H9 (cell line): ENCODE measurements at regions not wholly inside any gene's neighbourhood (a gene's known extent, or its start where the extent isn't known, plus 50 kb on each side); places are given as distances from the start of the nearest gene placed in this dataset.

Experiments used
- DNase-seq: peaks from one replicate; pipeline ENCODE4 v3.0.0-alpha.2; 2017
- H2AFZ ChIP-seq: one replicate; pipeline ENCODE4 v1.6.1; 2013; ENCODE audit warnings: mild to moderate bottlenecking, low read length, control low read depth, moderate library complexity
- H2AK5ac ChIP-seq: 2 replicates; pipeline ENCODE4 v1.6.1; 2013; ENCODE audit warnings: low read length, control low read depth, mixed read lengths; ENCODE audit not compliant: insufficient read length
- H2BK120ac ChIP-seq: one replicate; pipeline ENCODE4 v1.6.1; 2013; ENCODE audit warnings: low read depth, mild to moderate bottlenecking, low read length, control low read depth, inconsistent platforms; ENCODE audit not compliant: poor library complexity, severe bottlenecking
- H2BK12ac ChIP-seq: 2 replicates; pipeline ENCODE4 v1.6.1; 2013; ENCODE audit warnings: low read length, control low read depth, mixed read lengths, low read depth; ENCODE audit not compliant: insufficient read length
- H2BK15ac ChIP-seq: 2 replicates; pipeline ENCODE4 v1.6.1; 2013; ENCODE audit warnings: low read depth, low read length, control low read depth
- H2BK20ac ChIP-seq: one replicate; pipeline ENCODE4 v1.6.1; 2013; ENCODE audit warnings: low read depth, mild to moderate bottlenecking, low read length, control low read depth, inconsistent platforms; ENCODE audit not compliant: poor library complexity, severe bottlenecking
- H2BK5ac ChIP-seq: 2 replicates; pipeline ENCODE4 v1.6.1; 2013; ENCODE audit warnings: low read length, control low read depth, mixed read lengths; ENCODE audit not compliant: insufficient read length
- H3K14ac ChIP-seq: 2 replicates; pipeline ENCODE4 v1.6.1; 2013; ENCODE audit warnings: low read length, control low read depth; ENCODE audit not compliant: insufficient read depth
- H3K18ac ChIP-seq: 2 replicates; pipeline ENCODE4 v1.6.1; 2013; ENCODE audit warnings: low read depth, mild to moderate bottlenecking, mixed read lengths, low read length, control low read depth; ENCODE audit not compliant: insufficient read length
- H3K23ac ChIP-seq: 2 replicates; pipeline ENCODE4 v1.6.1; 2013; ENCODE audit warnings: low read length, control low read depth, mixed read lengths, low read depth; ENCODE audit not compliant: insufficient read length
- H3K23me2 ChIP-seq: 2 replicates; pipeline ENCODE4 v1.6.1; 2013; ENCODE audit warnings: low read depth, mild to moderate bottlenecking, mixed read lengths, low read length, control low read depth; ENCODE audit not compliant: insufficient read length, poor library complexity, severe bottlenecking
- H3K27ac ChIP-seq: 2 replicates; pipeline ENCODE4 v1.5.1; 2013; ENCODE audit warnings: low read length, control low read depth, mixed read lengths, low read depth; ENCODE audit not compliant: insufficient read length
- H3K27me3 ChIP-seq: 2 replicates; pipeline ENCODE4 v1.6.1; 2013; ENCODE audit warnings: low read length, control low read depth, inconsistent platforms; ENCODE audit not compliant: insufficient read depth
- H3K4ac ChIP-seq: 2 replicates; pipeline ENCODE4 v1.6.1; 2013; ENCODE audit warnings: low read depth, mild to moderate bottlenecking, control low read depth, inconsistent platforms, low read length, moderate library complexity
- H3K4me1 ChIP-seq: 2 replicates; pipeline ENCODE4 v1.6.1; 2013; ENCODE audit warnings: low read length, control low read depth, inconsistent platforms; ENCODE audit not compliant: insufficient read depth
- H3K4me2 ChIP-seq: 2 replicates; pipeline ENCODE4 v1.6.1; 2013; ENCODE audit warnings: low read length, control low read depth, mixed read lengths; ENCODE audit not compliant: insufficient read length, insufficient read depth
- H3K56ac ChIP-seq: 2 replicates; pipeline ENCODE4 v1.6.1; 2013; ENCODE audit warnings: low read depth, mild to moderate bottlenecking, mixed read lengths, low read length, control low read depth; ENCODE audit not compliant: insufficient read length
- H3K79me1 ChIP-seq: 2 replicates; pipeline ENCODE4 v1.6.1; 2013; ENCODE audit warnings: low read depth, mild to moderate bottlenecking, moderate library complexity, low read length, control low read depth, inconsistent platforms; ENCODE audit not compliant: insufficient read depth, poor library complexity, severe bottlenecking
- H3K79me2 ChIP-seq: 2 replicates; pipeline ENCODE4 v1.6.1; 2013; ENCODE audit warnings: low read length, control low read depth, inconsistent platforms; ENCODE audit not compliant: insufficient read depth
- H3K9ac ChIP-seq: 2 replicates; pipeline ENCODE4 v1.6.1; 2013; ENCODE audit warnings: low read length, control low read depth, mixed read lengths; ENCODE audit not compliant: insufficient read length; ENCODE audit errors: extremely low read depth
- H3K9me3 ChIP-seq: one replicate; pipeline ENCODE4 v1.6.1; 2013; ENCODE audit warnings: low read depth, low read length, inconsistent platforms; ENCODE audit not compliant: control insufficient read depth
- H3T11ph ChIP-seq: one replicate; pipeline ENCODE4 v1.6.1; 2013; ENCODE audit warnings: mild to moderate bottlenecking, low read length, control low read depth, inconsistent platforms
- H4K20me1 ChIP-seq: one replicate; pipeline ENCODE4 v1.6.1; 2013; ENCODE audit not compliant: control insufficient read depth, insufficient read length, insufficient read depth
- H4K5ac ChIP-seq: 2 replicates; pipeline ENCODE4 v1.6.1; 2013; ENCODE audit warnings: low read depth, mild to moderate bottlenecking, mixed read lengths, low read length, control low read depth; ENCODE audit not compliant: insufficient read length
- H4K8ac ChIP-seq: replicated peaks from 2 replicates; pipeline ENCODE4 v1.6.1; 2013; ENCODE audit warnings: low read length, control low read depth, mixed read lengths, low read depth; ENCODE audit not compliant: insufficient read length
- H4K91ac ChIP-seq: 2 replicates; pipeline ENCODE4 v1.6.1; 2013; ENCODE audit warnings: low read depth, mild to moderate bottlenecking, moderate library complexity, mixed read lengths, low read length, control low read depth; ENCODE audit not compliant: insufficient read length
- H3K27ac Mint-ChIP-seq, 3 experiments: 2 replicates in 2 of 3; 3 replicates in 1 of 3; pipeline ENCODE4 v1.8.0; 2020 to 2021; ENCODE audit warnings: mixed read lengths in 3 of 3, mild to moderate bottlenecking in 1 of 3, moderate library complexity in 1 of 3
- H3K27me3 Mint-ChIP-seq: 2 replicates; pipeline ENCODE4 v1.8.0; 2021; ENCODE audit warnings: low read depth, mild to moderate bottlenecking, moderate library complexity, mixed read lengths
- H3K36me3 Mint-ChIP-seq, 3 experiments: 2 replicates in 2 of 3; 3 replicates in 1 of 3; pipeline ENCODE4 v1.8.0; 2020 to 2021; ENCODE audit warnings: low read depth in 3 of 3, mixed read lengths in 3 of 3; ENCODE audit not compliant: insufficient read depth in 1 of 3
- H3K4me1 Mint-ChIP-seq, 2 experiments: 2 replicates each; pipeline ENCODE4 v1.8.0; 2020; ENCODE audit warnings: mixed read lengths in 2 of 2
- H3K4me3 Mint-ChIP-seq, 2 experiments: 2 replicates in 1 of 2; 3 replicates in 1 of 2; pipeline ENCODE4 v1.8.0; 2020 to 2021; ENCODE audit warnings: mild to moderate bottlenecking in 2 of 2, mixed read lengths in 2 of 2, moderate library complexity in 1 of 2
- H3K9me3 Mint-ChIP-seq, 2 experiments: 2 replicates in 1 of 2; 3 replicates in 1 of 2; pipeline ENCODE4 v1.8.0; 2020; ENCODE audit warnings: mild to moderate bottlenecking in 2 of 2, mixed read lengths in 2 of 2, moderate library complexity in 1 of 2
- WGBS: extraction: QIAGEN DNeasy Blood & Tissue Kit; methylation state at CpG from one replicate; pipeline ENCODE4 v1.1.7; 2013; ENCODE audit warnings: missing lambda C conversion rate, low lambda C conversion rate, mixed read lengths; ENCODE audit not compliant: insufficient read length; ENCODE audit errors: extremely low coverage; 5-methylcytosine and 5-hydroxymethylcytosine counted together
- TF ChIP-seq, protein P1 (sequence below): fragments of 200-600 bp; sonication (generic); conservative IDR thresholded peaks from 3 replicates; pipeline ENCODE4 v1.8.0; 2021; ENCODE audit warnings: antibody characterized with exemption, mild to moderate bottlenecking

DNA sequence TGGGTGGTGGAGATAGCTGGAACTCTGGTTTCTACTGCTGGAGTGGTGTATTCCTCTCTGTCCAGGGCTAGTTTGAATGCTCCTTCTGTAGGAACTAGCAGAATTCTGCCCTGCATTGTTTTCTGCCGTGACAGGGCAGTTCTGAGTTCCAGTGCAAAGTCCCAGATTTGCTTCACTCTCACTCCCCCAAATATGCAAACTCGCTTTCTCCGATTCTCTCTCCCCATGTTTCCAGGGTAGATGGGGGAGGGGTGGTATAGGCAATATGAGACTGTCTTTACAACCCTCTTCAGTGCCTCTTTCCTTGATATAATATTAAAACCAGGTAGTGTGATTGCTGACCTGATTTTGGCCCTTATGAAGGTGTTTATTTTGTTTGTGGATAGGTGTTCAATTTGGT lies 693.3 kb upstream of the GRM3 start:
- no peak for DNase-seq
- H3K79me2 ChIP-seq: no peaks in the 10 kb centered on the region
- H4K20me1 ChIP-seq: no peaks in the 10 kb centered on the region
- no peak overlapping the region for H2BK20ac ChIP-seq
- H3K4me3 Mint-ChIP-seq: no peak overlapping the region
- no peak overlapping the region for H2AK5ac ChIP-seq
- H3K23me2 ChIP-seq: no peaks in the 10 kb centered on the region
- no peak overlapping the region for H3K56ac ChIP-seq
- H3K79me1 ChIP-seq: no peaks in the 10 kb centered on the region
- no peak overlapping the region for H3K18ac ChIP-seq
- H2BK12ac ChIP-seq: no peak overlapping the region
- H3K27me3 ChIP-seq: no peaks in the 10 kb centered on the region
- no peak overlapping the region for H2BK5ac ChIP-seq
- H3T11ph ChIP-seq: no peak overlapping the region
- H3K4me2 ChIP-seq: no peak overlapping the region
- H2BK15ac ChIP-seq: no peak overlapping the region
- H3K9me3 ChIP-seq: no peaks in the 10 kb centered on the region
- H2AFZ ChIP-seq: no peak overlapping the region
- no peak overlapping the region for H4K8ac ChIP-seq
- H4K91ac ChIP-seq: no peak overlapping the region
- peaks cover 7 to 8% of the 10 kb centered on the region in 2 experiments for H3K4me1 Mint-ChIP-seq
- H3K4ac ChIP-seq: no peak overlapping the region
- H3K27ac Mint-ChIP-seq: peak overlapping the region in 1 of 3 experiments; percentile 46; a peak in 2 of 7 replicates
- H3K23ac ChIP-seq: no peak overlapping the region
- H3K36me3 Mint-ChIP-seq: peaks cover 4 to 36% (median 7%) of the 10 kb centered on the region in 3 experiments; a peak in 5 of 7 replicates
- H3K27me3 Mint-ChIP-seq: no peaks in the 10 kb centered on the region
- no peak overlapping the region for H4K5ac ChIP-seq
- no CpG with 5 or more reads among the region's 3 CpGs for WGBS
- no peaks in the 10 kb centered on the region; the same call in 1 of the 2 replicates for H3K4me1 ChIP-seq
- H2BK120ac ChIP-seq: no peak overlapping the region
- H3K27ac ChIP-seq: no peak overlapping the region
- H3K9me3 Mint-ChIP-seq: peaks cover 11 to 20% of the 10 kb centered on the region in 2 experiments
- H3K14ac ChIP-seq: no peak overlapping the region
- TF ChIP-seq, protein P1, sequence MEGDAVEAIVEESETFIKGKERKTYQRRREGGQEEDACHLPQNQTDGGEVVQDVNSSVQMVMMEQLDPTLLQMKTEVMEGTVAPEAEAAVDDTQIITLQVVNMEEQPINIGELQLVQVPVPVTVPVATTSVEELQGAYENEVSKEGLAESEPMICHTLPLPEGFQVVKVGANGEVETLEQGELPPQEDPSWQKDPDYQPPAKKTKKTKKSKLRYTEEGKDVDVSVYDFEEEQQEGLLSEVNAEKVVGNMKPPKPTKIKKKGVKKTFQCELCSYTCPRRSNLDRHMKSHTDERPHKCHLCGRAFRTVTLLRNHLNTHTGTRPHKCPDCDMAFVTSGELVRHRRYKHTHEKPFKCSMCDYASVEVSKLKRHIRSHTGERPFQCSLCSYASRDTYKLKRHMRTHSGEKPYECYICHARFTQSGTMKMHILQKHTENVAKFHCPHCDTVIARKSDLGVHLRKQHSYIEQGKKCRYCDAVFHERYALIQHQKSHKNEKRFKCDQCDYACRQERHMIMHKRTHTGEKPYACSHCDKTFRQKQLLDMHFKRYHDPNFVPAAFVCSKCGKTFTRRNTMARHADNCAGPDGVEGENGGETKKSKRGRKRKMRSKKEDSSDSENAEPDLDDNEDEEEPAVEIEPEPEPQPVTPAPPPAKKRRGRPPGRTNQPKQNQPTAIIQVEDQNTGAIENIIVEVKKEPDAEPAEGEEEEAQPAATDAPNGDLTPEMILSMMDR: no peak
- no peak overlapping the region for H3K9ac ChIP-seq
